Aorta (tissue), 5 donors: ENCODE measurements at regions not wholly inside any gene's neighbourhood (a gene's known extent, or its start where the extent isn't known, plus 50 kb on each side); places are given as distances from the start of the nearest gene placed in this dataset.

ENCODE experiments used
- ATAC-seq: fragments of 200-7000 bp; cut with Tn5 transposase; one replicate; pipeline ENCODE4 v1.9.1; 2022; ENCODE audit warnings: moderate library complexity; ENCODE audit not compliant: low FRiP score
- DNase-seq, 2 donors: peaks; one replicate each; pipeline ENCODE4 v3.0.0-alpha.2; 2020
- H3K27ac ChIP-seq, 2 donors: one replicate each; pipeline ENCODE4 v1.5.1; 2013; ENCODE audit warnings: low read length in 2 of 2, mild to moderate bottlenecking in 2 of 2, moderate library complexity in 2 of 2, control low read depth in 1 of 2, inconsistent platforms in 1 of 2, low read depth in 1 of 2
- H3K27me3 ChIP-seq, 2 donors: one replicate each; pipeline ENCODE4 v1.6.1; 2013; ENCODE audit warnings: control low read depth in 1 of 2, low read length in 1 of 2, mild to moderate bottlenecking in 1 of 2, moderate library complexity in 1 of 2; ENCODE audit not compliant: insufficient read depth in 2 of 2, control insufficient read depth in 1 of 2
- H3K36me3 ChIP-seq, 2 donors: one replicate each; pipeline ENCODE4 v1.6.1; 2013; ENCODE audit warnings: control low read depth in 1 of 2, low read length in 1 of 2, mild to moderate bottlenecking in 1 of 2; ENCODE audit not compliant: insufficient read depth in 2 of 2, control insufficient read depth in 1 of 2
- H3K4me1 ChIP-seq, 2 donors: one replicate each; pipeline ENCODE4 v1.6.1; 2013; ENCODE audit warnings: low read length in 2 of 2, control low read depth in 1 of 2, mild to moderate bottlenecking in 1 of 2, moderate library complexity in 1 of 2; ENCODE audit not compliant: insufficient read depth in 2 of 2, control insufficient read depth in 1 of 2
- H3K4me3 ChIP-seq, 2 donors: one replicate each; pipeline ENCODE4 v1.5.1; 2013; ENCODE audit warnings: low read length in 2 of 2, control low read depth in 1 of 2, mild to moderate bottlenecking in 1 of 2
- H3K9me3 ChIP-seq: one replicate; pipeline ENCODE4 v1.6.1; 2013; ENCODE audit warnings: mild to moderate bottlenecking, low read length; ENCODE audit not compliant: control insufficient read depth
- WGBS, 2 donors: extraction: QIAGEN DNeasy Blood & Tissue Kit; methylation state at CpG; one replicate each; pipeline ENCODE4 v1.1.7; 2013; 5-methylcytosine and 5-hydroxymethylcytosine counted together
- intact Hi-C, 2 donors: fragments of 100-400 bp; cut with DNase I; formaldehyde crosslinking; loops; one replicate each; pipeline versions ENCODE4 v1.14.2 to v1.15.0; 2022
- donor health status: healthy with polysubstance abuse.
- donor health status: Bipolar disorder and iron deficiency.
- donor health status: DM: no; HTN: no; CAD: no.
- donor health status: DM: no; HTN: no; CAD: no.
- donor health status: DM: yes; HTN: yes; CAD: no.

GRCh38 chr5:3217114-3217513, 378.5 kb upstream of the IRX1 start:
- no peak overlapping the region for H3K4me3 ChIP-seq
- WGBS, 2 donors, result 65 to 77% methylated on average over 10 of the region's 10 CpGs

GRCh38 chr5:3216386-3216785, 379.2 kb upstream of the IRX1 start:
- Histone ChIP-seq H3K27me3 (no peaks in the 10 kb centered on the region), H3K9me3 (no peaks in the 10 kb centered on the region), H3K36me3 (no peaks in the 10 kb centered on the region), H3K4me1 (no peaks in the 10 kb centered on the region), H3K4me3 (no peak overlapping the region), H3K27ac (no peak overlapping the region)
- ATAC-seq (no peak), DNase-seq (no peak)
- WGBS, 2 donors, result 79 to 87% methylated on average over 7 of the region's 7 CpGs
- intact Hi-C loops, result no loop called here

More at GRCh38 chr5:3217114-3217513, 378.5 kb upstream of the IRX1 start:
- ATAC-seq (no peak), DNase-seq (no peak)
- Histone ChIP-seq H3K4me1 (no peaks in the 10 kb centered on the region), H3K27ac (no peak overlapping the region), H3K9me3 (no peaks in the 10 kb centered on the region), H3K27me3 (no peaks in the 10 kb centered on the region), H3K36me3 (no peaks in the 10 kb centered on the region)
- intact Hi-C loops, result no loop called here

- DNase-seq (peak in 1 of 2 donors; percentile 68), ATAC-seq (no peak)
- WGBS, 2 donors, result 84 to 87% methylated on average over 12 of the region's 12 CpGs
- H3K4me1 ChIP-seq, result no peaks in the 10 kb centered on the region
- H3K36me3 ChIP-seq, result no peaks in the 10 kb centered on the region
- H3K27me3 ChIP-seq, result no peaks in the 10 kb centered on the region
- no peak overlapping the region for H3K27ac ChIP-seq
- intact Hi-C loops, result no loop called here
- no peaks in the 10 kb centered on the region for H3K9me3 ChIP-seq
- H3K4me3 ChIP-seq, result no peak overlapping the region
Observed at GRCh38 chr5:3214838-3215374, 380.7 kb upstream of the IRX1 start.

- intact Hi-C loops, result no loop called here
- H3K36me3 ChIP-seq, result no peaks in the 10 kb centered on the region
- ATAC-seq, result no peak
- 83 to 85% methylated on average over 8 of the region's 8 CpGs for WGBS, 2 donors
- no peaks in the 10 kb centered on the region for H3K4me1 ChIP-seq
- no peak for DNase-seq
- no peak overlapping the region for H3K27ac ChIP-seq
- H3K4me3 ChIP-seq, result no peak overlapping the region
- H3K27me3 ChIP-seq, result no peaks in the 10 kb centered on the region
- no peaks in the 10 kb centered on the region for H3K9me3 ChIP-seq
Observed at GRCh38 chr5:3214396-3214795, 381.2 kb upstream of the IRX1 start.

GRCh38 chr5:3212869-3213268, 382.8 kb upstream of the IRX1 start:
- ATAC-seq (no peak), DNase-seq (no peak)
- Histone ChIP-seq H3K4me1 (no peaks in the 10 kb centered on the region), H3K27me3 (no peaks in the 10 kb centered on the region), H3K36me3 (no peaks in the 10 kb centered on the region), H3K9me3 (no peaks in the 10 kb centered on the region), H3K4me3 (no peak overlapping the region), H3K27ac (no peak overlapping the region)
- 84 to 87% methylated on average over 15 of the region's 15 CpGs for WGBS, 2 donors
- intact Hi-C loops, result no loop called here

GRCh38 chr5:3210531-3210930, 385.1 kb upstream of the IRX1 start:
- H3K36me3 ChIP-seq, result no peaks in the 10 kb centered on the region
- intact Hi-C loops, result no loop called here
- ATAC-seq (no peak), DNase-seq (no peak)
- H3K4me3 ChIP-seq, result no peak overlapping the region
- 67 to 82% methylated on average over 9 of the region's 9 CpGs for WGBS, 2 donors
- H3K27me3 ChIP-seq, result no peaks in the 10 kb centered on the region
- H3K4me1 ChIP-seq, result no peaks in the 10 kb centered on the region
- H3K27ac ChIP-seq, result no peak overlapping the region
- no peaks in the 10 kb centered on the region for H3K9me3 ChIP-seq

GRCh38 chr5:3209918-3210317, 385.7 kb upstream of the IRX1 start:
- Histone ChIP-seq H3K36me3 (no peaks in the 10 kb centered on the region), H3K4me1 (no peaks in the 10 kb centered on the region), H3K27me3 (no peaks in the 10 kb centered on the region), H3K9me3 (no peaks in the 10 kb centered on the region), H3K4me3 (no peak overlapping the region), H3K27ac (no peak overlapping the region)
- intact Hi-C loops, result no loop called here
- DNase-seq (no peak), ATAC-seq (no peak)
- 69 to 76% methylated on average over 5 of the region's 5 CpGs for WGBS, 2 donors

- Histone ChIP-seq H3K27me3 (no peaks in the 10 kb centered on the region), H3K27ac (no peak overlapping the region), H3K4me1 (no peaks in the 10 kb centered on the region), H3K9me3 (peaks cover 4% of the 10 kb centered on the region), H3K36me3 (no peaks in the 10 kb centered on the region), H3K4me3 (no peak overlapping the region)
- no peak for ATAC-seq
- 89 to 93% methylated on average over 13 of the region's 13 CpGs for WGBS, 2 donors
- intact Hi-C loops, result no loop called here
- no peak for DNase-seq
Observed at GRCh38 chr5:3202570-3202969, 393.1 kb upstream of the IRX1 start.

GRCh38 chr5:3201941-3202340, 393.7 kb upstream of the IRX1 start:
- Histone ChIP-seq H3K9me3 (peaks cover 4% of the 10 kb centered on the region), H3K4me1 (no peaks in the 10 kb centered on the region), H3K4me3 (no peak overlapping the region), H3K27ac (no peak overlapping the region), H3K36me3 (no peaks in the 10 kb centered on the region), H3K27me3 (no peaks in the 10 kb centered on the region)
- 90 to 92% methylated on average over 5 to 6 of the region's 6 CpGs for WGBS, 2 donors
- DNase-seq (no peak), ATAC-seq (no peak)
- intact Hi-C loops, result no loop called here
